ENCODE measurements at regions not wholly inside any gene's neighbourhood (a gene's known extent, or its start where the extent isn't known, plus 50 kb on each side); places are given as distances from the start of the nearest gene placed in this dataset.

- H3K27me3 ChIP-seq (ENCODE audit: insufficient read depth, low read depth), result no peaks in the 10 kb centered on the region
- no peak overlapping the region for H2AFZ ChIP-seq
- no peaks in the 10 kb centered on the region for H3K36me3 ChIP-seq (ENCODE audit: low read depth)
- TF ChIP-seq CTCF (conservative IDR thresholded peaks at IDR 0.05) (no peak), EZH2 (IDR thresholded peaks at IDR 0.05; ENCODE audit: low read depth) (no peak)
- no peak overlapping the region for H3K4me2 ChIP-seq
- ChIA-PET CTCF (no interaction called here), POLR2A (ENCODE audit: unreplicated experiment) (no interaction called here)
- H3K79me2 ChIP-seq (ENCODE audit: low read depth), result no peaks in the 10 kb centered on the region
- peaks cover 5% of the 10 kb centered on the region; the same call in 1 of the 2 replicates for H3K9me2 ChIP-seq (ENCODE audit: insufficient read depth)
- DNase-seq, result no peak
- no TSS peak for BruUV-seq (replicated peaks)
- H3K9me3 ChIP-seq (ENCODE audit: insufficient read depth, low read depth), result no peaks in the 10 kb centered on the region
- no peak overlapping the region for H3K4me3 ChIP-seq
- intact Hi-C loops (cut with micrococcal nuclease; ENCODE audit: unreplicated experiment), result no loop called here
- no peak overlapping the region for H3K27ac ChIP-seq
- H3K4me1 ChIP-seq (replicated peaks; ENCODE audit: insufficient read depth), result no peaks in the 10 kb centered on the region
- no peaks in the 10 kb centered on the region for H4K20me1 ChIP-seq (ENCODE audit: insufficient read depth)
- no peaks in the 10 kb centered on the region for H3F3A ChIP-seq (ENCODE audit: insufficient read depth, low read depth)
Measured at GRCh38 chr10:54869022-54869421, 68.0 kb upstream of the PCDH15 start.

GRCh38 chr10:54866666-54867065 is 65.6 kb upstream of the PCDH15 start:
- POLR2A ChIA-PET (ENCODE audit: unreplicated experiment), result no interaction called here
- no peak overlapping the region for H3K4me2 ChIP-seq
- no peak for TF ChIP-seq EZH2 (IDR thresholded peaks at IDR 0.05; ENCODE audit: low read depth)
- TF ChIP-seq CTCF (conservative IDR thresholded peaks at IDR 0.05), result no peak

GRCh38 chr10:54854843-54855242 is 53.8 kb upstream of the PCDH15 start:
- TF ChIP-seq CTCF (conservative IDR thresholded peaks at IDR 0.05) (no peak), EZH2 (IDR thresholded peaks at IDR 0.05; ENCODE audit: low read depth) (no peak)
- no peaks in the 10 kb centered on the region for H3K36me3 ChIP-seq (ENCODE audit: low read depth)
- H3K27ac ChIP-seq, result no peak overlapping the region
- no peaks in the 10 kb centered on the region for H3K9me3 ChIP-seq (ENCODE audit: insufficient read depth, low read depth)
- H3F3A ChIP-seq (ENCODE audit: insufficient read depth, low read depth), result no peaks in the 10 kb centered on the region
- no peak overlapping the region for H3K4me2 ChIP-seq
- no peaks in the 10 kb centered on the region for H3K27me3 ChIP-seq (ENCODE audit: insufficient read depth, low read depth)
- H4K20me1 ChIP-seq (ENCODE audit: insufficient read depth), result no peaks in the 10 kb centered on the region
- no peak overlapping the region for H2AFZ ChIP-seq
- POLR2A ChIA-PET (ENCODE audit: unreplicated experiment), result no interaction called here
- no peaks in the 10 kb centered on the region for H3K9me2 ChIP-seq (ENCODE audit: insufficient read depth)
- CTCF ChIA-PET, result no interaction called here
- H3K4me1 ChIP-seq (replicated peaks; ENCODE audit: insufficient read depth), result no peaks in the 10 kb centered on the region
- no peak overlapping the region for H3K4me3 ChIP-seq
- no peaks in the 10 kb centered on the region for H3K79me2 ChIP-seq (ENCODE audit: low read depth)
- intact Hi-C loops (cut with micrococcal nuclease; ENCODE audit: unreplicated experiment), result no loop called here
- no TSS peak for BruUV-seq (replicated peaks)
- DNase-seq, result no peak

More at GRCh38 chr10:54866666-54867065, 65.6 kb upstream of the PCDH15 start:
- no peaks in the 10 kb centered on the region for H3K36me3 ChIP-seq (ENCODE audit: low read depth)
- peaks cover 5% of the 10 kb centered on the region; the same call in 1 of the 2 replicates for H3K9me2 ChIP-seq (ENCODE audit: insufficient read depth)
- DNase-seq, result no peak
- H3K79me2 ChIP-seq (ENCODE audit: low read depth), result no peaks in the 10 kb centered on the region
- H3F3A ChIP-seq (ENCODE audit: insufficient read depth, low read depth), result no peaks in the 10 kb centered on the region
- H3K9me3 ChIP-seq (ENCODE audit: insufficient read depth, low read depth), result no peaks in the 10 kb centered on the region
- CTCF ChIA-PET, result no interaction called here
- no peaks in the 10 kb centered on the region for H3K4me1 ChIP-seq (replicated peaks; ENCODE audit: insufficient read depth)
- intact Hi-C loops (cut with micrococcal nuclease; ENCODE audit: unreplicated experiment), result no loop called here
- H3K27ac ChIP-seq, result no peak overlapping the region
- BruUV-seq (replicated peaks), result no TSS peak
- no peak overlapping the region for H2AFZ ChIP-seq
- no peak overlapping the region for H3K4me3 ChIP-seq
- no peaks in the 10 kb centered on the region for H4K20me1 ChIP-seq (ENCODE audit: insufficient read depth)
- no peaks in the 10 kb centered on the region for H3K27me3 ChIP-seq (ENCODE audit: insufficient read depth, low read depth)
